Retinal pigment epithelial cell (primary cell): ENCODE measurements at regions not wholly inside any gene's neighbourhood (a gene's known extent, or its start where the extent isn't known, plus 50 kb on each side); places are given as distances from the start of the nearest gene placed in this dataset.

Source experiments
- DNase-seq: peaks from one replicate; pipeline ENCODE4 v3.0.0-alpha.2; 2010; ENCODE audit warnings: low read depth
- H3K4me3 ChIP-seq: 2 replicates; pipeline ENCODE4 v1.5.1; 2011; ENCODE audit warnings: mild to moderate bottlenecking, low read length, control low read depth, moderate library complexity
- TF ChIP-seq, protein P1 (sequence below): conservative IDR thresholded peaks from 2 replicates; pipeline ENCODE4 v1.5.1; 2011; ENCODE audit warnings: low read depth, low read length, control low read depth, inconsistent platforms

GRCh38 chr7:67870396-67870795, 873.8 kb downstream of the TYW1 start:
- no peak for DNase-seq
- H3K4me3 ChIP-seq, result no peak overlapping the region
- TF ChIP-seq, protein P1, sequence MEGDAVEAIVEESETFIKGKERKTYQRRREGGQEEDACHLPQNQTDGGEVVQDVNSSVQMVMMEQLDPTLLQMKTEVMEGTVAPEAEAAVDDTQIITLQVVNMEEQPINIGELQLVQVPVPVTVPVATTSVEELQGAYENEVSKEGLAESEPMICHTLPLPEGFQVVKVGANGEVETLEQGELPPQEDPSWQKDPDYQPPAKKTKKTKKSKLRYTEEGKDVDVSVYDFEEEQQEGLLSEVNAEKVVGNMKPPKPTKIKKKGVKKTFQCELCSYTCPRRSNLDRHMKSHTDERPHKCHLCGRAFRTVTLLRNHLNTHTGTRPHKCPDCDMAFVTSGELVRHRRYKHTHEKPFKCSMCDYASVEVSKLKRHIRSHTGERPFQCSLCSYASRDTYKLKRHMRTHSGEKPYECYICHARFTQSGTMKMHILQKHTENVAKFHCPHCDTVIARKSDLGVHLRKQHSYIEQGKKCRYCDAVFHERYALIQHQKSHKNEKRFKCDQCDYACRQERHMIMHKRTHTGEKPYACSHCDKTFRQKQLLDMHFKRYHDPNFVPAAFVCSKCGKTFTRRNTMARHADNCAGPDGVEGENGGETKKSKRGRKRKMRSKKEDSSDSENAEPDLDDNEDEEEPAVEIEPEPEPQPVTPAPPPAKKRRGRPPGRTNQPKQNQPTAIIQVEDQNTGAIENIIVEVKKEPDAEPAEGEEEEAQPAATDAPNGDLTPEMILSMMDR, result no peak

DNA sequence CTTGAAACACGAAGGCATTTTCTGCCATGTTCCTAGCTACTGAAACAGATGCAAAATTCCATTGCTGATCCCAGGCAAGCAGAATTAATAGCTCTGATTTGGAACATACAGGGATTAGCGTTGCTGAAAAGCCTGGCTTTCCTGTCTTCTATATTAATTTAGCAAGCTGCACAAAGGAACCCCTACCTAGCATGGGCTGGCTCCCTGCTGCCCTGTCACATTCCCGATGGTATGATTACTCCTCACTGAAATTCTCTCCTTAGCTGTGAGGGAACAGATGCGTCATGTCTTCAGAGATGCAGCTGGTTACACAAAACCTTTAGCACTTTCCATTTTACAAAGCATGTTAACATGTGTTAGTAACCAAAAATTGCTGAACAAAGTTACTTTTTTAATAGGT, 878.9 kb downstream of the TYW1 start:
- TF ChIP-seq, protein P1, result no peak
- H3K4me3 ChIP-seq, result no peak overlapping the region
- no peak for DNase-seq

GRCh38 chr7:67878808-67879207, 882.2 kb downstream of the TYW1 start:
- TF ChIP-seq, protein P1, result no peak
- no peak for DNase-seq
- H3K4me3 ChIP-seq, result no peak overlapping the region

GRCh38 chr7:67882843-67883242, 886.2 kb downstream of the TYW1 start:
- TF ChIP-seq, protein P1, result no peak
- no peak overlapping the region for H3K4me3 ChIP-seq
- no peak for DNase-seq

DNA sequence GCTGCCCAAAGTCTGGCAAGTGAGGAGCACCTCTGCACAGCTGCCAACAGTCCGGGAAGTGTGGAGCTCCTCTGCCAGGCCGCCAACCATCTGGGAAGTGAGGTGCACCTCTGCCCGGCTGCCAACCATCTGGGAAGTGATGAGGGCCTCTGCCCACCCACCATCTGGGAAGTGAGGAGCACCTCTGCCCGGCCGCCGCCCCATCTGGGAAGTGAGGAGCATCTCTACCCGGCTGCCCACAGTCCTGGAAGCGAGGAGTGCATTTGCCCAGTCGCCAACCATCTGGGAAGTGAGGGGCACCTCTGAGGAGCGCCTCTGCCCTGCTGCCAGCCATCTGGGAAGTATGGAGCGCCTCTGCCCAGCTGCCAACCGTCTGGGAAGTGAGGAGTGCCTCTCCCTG, 893.7 kb downstream of the TYW1 start:
- TF ChIP-seq, protein P1, result no peak
- no peak overlapping the region for H3K4me3 ChIP-seq
- DNase-seq, result no peak

GRCh38 chr7:67894746-67895145, 898.1 kb downstream of the TYW1 start:
- DNase-seq, result no peak
- H3K4me3 ChIP-seq, result no peak overlapping the region
- TF ChIP-seq, protein P1, result no peak

DNA sequence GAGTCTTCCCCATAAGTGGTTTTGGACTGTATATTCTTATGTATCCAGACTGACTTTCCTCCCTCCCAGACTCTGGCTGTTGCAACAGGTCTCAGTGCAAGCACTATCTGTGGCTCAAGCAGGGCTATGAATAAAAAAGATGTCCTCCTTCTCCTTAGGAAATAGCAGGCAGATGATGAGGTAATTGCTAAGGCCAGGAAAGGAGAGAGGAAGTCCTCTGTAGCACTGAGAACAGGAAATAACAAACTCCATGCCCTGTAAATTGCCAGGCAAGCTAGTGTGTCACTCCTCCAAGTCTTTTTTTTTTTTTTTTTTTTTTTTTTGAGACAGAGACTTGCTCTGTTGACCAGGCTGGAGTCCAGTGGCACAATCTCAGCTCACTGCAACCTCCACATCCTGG, 900.1 kb downstream of the TYW1 start:
- no peak overlapping the region for H3K4me3 ChIP-seq
- TF ChIP-seq, protein P1, result no peak
- no peak for DNase-seq
